Panc1 (cell line): ENCODE measurements at regions not wholly inside any gene's neighbourhood (a gene's known extent, or its start where the extent isn't known, plus 50 kb on each side); places are given as distances from the start of the nearest gene placed in this dataset.

Source experiments
- ATAC-seq: fragments of 200-7000 bp; cut with Tn5 transposase; 2 replicates; pipeline ENCODE4 v1.9.1; 2020; ENCODE audit warnings: mild to moderate bottlenecking, moderate library complexity
- BruUV-seq: library from RNA; stranded (reverse); fragments of 400-500 nt; replicated peaks from 2 replicates; lab custom pipeline; 2021; lab: Mats Ljungman, UMichigan
- CTCF ChIA-PET: fragments of 300-600 bp; sonication (Branson Sonifier 250); formaldehyde crosslinking; loops from one replicate; lab custom pipeline; 2022; ENCODE audit warnings: antibody characterized with exemption; lab: Charles Lee
- POLR2A ChIA-PET: fragments of 300-600 bp; sonication (Branson Sonifier 250); formaldehyde crosslinking; loops from one replicate; lab custom pipeline; 2022; ENCODE audit warnings: antibody characterized with exemption; lab: Charles Lee
- DNase-seq: peaks from one replicate; pipeline ENCODE4 v3.0.0-alpha.2; 2010; ENCODE audit warnings: low read depth, low spot score
- H3K27ac ChIP-seq: 2 replicates; pipeline ENCODE4 v1.5.1; 2011; ENCODE audit warnings: mild to moderate bottlenecking, low read length, inconsistent platforms
- H3K27me3 ChIP-seq: fragments of 200-500 bp; sonication (Bioruptor generic); 2 replicates; pipeline ENCODE4 v1.6.0; 2014; ENCODE audit warnings: low read length, inconsistent platforms; ENCODE audit not compliant: control insufficient read depth, insufficient read depth
- H3K36me3 ChIP-seq: fragments of 200-500 bp; sonication (Bioruptor generic); 2 replicates; pipeline ENCODE4 v1.5.1; 2014; ENCODE audit warnings: inconsistent platforms, mild to moderate bottlenecking, low read length, moderate library complexity; ENCODE audit not compliant: control insufficient read depth, insufficient read depth
- H3K4me1 ChIP-seq: 2 replicates; pipeline ENCODE4 v1.5.1; 2011; ENCODE audit warnings: inconsistent platforms, mild to moderate bottlenecking, low read length, moderate library complexity; ENCODE audit not compliant: control insufficient read depth, insufficient read depth
- H3K4me3 ChIP-seq, 2 experiments: 2 replicates each; pipeline ENCODE4 v1.5.1; 2011 to 2012; ENCODE audit warnings: low read depth in 2 of 2, low read length in 2 of 2, mild to moderate bottlenecking in 2 of 2, inconsistent platforms in 1 of 2, moderate library complexity in 1 of 2
- H3K9me3 ChIP-seq: fragments of 200-500 bp; sonication (Bioruptor generic); 2 replicates; pipeline ENCODE4 v1.5.1; 2014; ENCODE audit warnings: low read depth, mild to moderate bottlenecking, inconsistent platforms, low read length, moderate library complexity; ENCODE audit not compliant: control insufficient read depth, insufficient read depth
- POLR2AphosphoS5 ChIP-seq: IDR thresholded peaks from 2 replicates; pipeline ENCODE4 v1.6.1; 2012; ENCODE audit warnings: mild to moderate bottlenecking, low read depth, low read length, moderate library complexity
- SIN3A ChIP-seq: IDR thresholded peaks from 2 replicates; pipeline ENCODE4 v1.6.1; 2012; ENCODE audit warnings: low read depth, mild to moderate bottlenecking, low read length, moderate library complexity, borderline replicate concordance; ENCODE audit not compliant: insufficient read depth
- TCF7L2 ChIP-seq: IDR thresholded peaks from 2 replicates; pipeline ENCODE4 v1.6.1; 2011; ENCODE audit warnings: mild to moderate bottlenecking, low read depth, low read length, inconsistent platforms
- in situ Hi-C: cut with HindIII; loops from 2 replicates; pipeline ENCODE4 v1.10.0; 2016; ENCODE audit warnings: low sequenced_read_pairs, low pct_unique_long_range_greater_than_20kb
- intact Hi-C: fragments of 100-400 bp; cut with micrococcal nuclease; formaldehyde crosslinking; loops from one replicate; pipeline ENCODE4 v1.10.0; 2022; ENCODE audit not compliant: unreplicated experiment
- TF ChIP-seq, protein P1 (sequence below): fragments of 450-650 bp; IDR thresholded peaks from 2 replicates; pipeline ENCODE4 v1.5.1; 2017; ENCODE audit warnings: mild to moderate bottlenecking
- TF ChIP-seq, protein P2 (sequence below), 2 experiments: IDR thresholded peaks; 2 replicates each; pipeline ENCODE4 v1.6.1; 2011 to 2012; ENCODE audit warnings: low read depth in 2 of 2, control low read depth in 1 of 2, low read length in 1 of 2, mild to moderate bottlenecking in 1 of 2, moderate library complexity in 1 of 2; ENCODE audit not compliant: insufficient read depth in 1 of 2

DNA sequence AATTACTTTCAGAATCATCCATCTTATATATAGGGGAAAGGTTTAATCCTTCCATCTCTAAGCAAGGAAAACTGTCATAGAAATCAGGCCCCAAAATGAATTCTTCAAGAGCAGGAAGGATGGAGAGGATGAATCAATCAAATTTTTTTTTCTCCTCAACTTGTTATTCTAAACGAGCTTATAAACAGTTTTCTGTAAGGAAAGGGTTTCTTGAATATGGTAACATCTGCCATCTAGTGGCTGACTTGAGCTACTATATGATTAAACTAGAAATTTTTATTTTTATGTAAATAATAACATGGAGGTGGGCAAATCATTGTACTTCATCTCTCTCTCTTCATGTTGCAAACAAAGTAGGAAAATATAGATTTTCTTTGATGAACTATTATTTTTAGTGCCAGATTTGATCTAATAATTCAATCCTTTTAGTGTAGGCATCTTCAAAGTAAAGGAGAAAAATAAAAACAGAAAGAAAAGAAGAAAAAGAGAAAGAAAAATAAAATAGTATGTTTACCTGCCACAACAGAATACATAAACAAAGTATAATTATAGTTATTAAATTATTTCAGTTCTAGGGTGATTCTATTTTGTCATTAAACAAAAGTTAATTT lies 146.6 kb downstream of the SERPINI1 start:
- in situ Hi-C loops, result no loop called here
- Histone ChIP-seq H3K9me3 (no peaks in the 10 kb centered on the region), H3K27ac (no peak overlapping the region), H3K4me1 (no peaks in the 10 kb centered on the region; the same call in 1 of the 2 replicates), H3K27me3 (peaks cover 5% of the 10 kb centered on the region; the same call in 1 of the 2 replicates), H3K4me3 (no peak overlapping the region), H3K36me3 (no peaks in the 10 kb centered on the region)
- intact Hi-C loops, result loop anchor here (2.0 kb wide), 1 partner anchor 501 kb away; the partner anchor contains the start of gene ZBBX
- no peak for DNase-seq
- TF ChIP-seq POLR2AphosphoS5 (no peak), SIN3A (no peak), TCF7L2 (no peak)
- TF ChIP-seq, protein P1, sequence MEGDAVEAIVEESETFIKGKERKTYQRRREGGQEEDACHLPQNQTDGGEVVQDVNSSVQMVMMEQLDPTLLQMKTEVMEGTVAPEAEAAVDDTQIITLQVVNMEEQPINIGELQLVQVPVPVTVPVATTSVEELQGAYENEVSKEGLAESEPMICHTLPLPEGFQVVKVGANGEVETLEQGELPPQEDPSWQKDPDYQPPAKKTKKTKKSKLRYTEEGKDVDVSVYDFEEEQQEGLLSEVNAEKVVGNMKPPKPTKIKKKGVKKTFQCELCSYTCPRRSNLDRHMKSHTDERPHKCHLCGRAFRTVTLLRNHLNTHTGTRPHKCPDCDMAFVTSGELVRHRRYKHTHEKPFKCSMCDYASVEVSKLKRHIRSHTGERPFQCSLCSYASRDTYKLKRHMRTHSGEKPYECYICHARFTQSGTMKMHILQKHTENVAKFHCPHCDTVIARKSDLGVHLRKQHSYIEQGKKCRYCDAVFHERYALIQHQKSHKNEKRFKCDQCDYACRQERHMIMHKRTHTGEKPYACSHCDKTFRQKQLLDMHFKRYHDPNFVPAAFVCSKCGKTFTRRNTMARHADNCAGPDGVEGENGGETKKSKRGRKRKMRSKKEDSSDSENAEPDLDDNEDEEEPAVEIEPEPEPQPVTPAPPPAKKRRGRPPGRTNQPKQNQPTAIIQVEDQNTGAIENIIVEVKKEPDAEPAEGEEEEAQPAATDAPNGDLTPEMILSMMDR, result peak; percentile 71; the same call in 1 of the 2 replicates
- TF ChIP-seq, protein P2, sequence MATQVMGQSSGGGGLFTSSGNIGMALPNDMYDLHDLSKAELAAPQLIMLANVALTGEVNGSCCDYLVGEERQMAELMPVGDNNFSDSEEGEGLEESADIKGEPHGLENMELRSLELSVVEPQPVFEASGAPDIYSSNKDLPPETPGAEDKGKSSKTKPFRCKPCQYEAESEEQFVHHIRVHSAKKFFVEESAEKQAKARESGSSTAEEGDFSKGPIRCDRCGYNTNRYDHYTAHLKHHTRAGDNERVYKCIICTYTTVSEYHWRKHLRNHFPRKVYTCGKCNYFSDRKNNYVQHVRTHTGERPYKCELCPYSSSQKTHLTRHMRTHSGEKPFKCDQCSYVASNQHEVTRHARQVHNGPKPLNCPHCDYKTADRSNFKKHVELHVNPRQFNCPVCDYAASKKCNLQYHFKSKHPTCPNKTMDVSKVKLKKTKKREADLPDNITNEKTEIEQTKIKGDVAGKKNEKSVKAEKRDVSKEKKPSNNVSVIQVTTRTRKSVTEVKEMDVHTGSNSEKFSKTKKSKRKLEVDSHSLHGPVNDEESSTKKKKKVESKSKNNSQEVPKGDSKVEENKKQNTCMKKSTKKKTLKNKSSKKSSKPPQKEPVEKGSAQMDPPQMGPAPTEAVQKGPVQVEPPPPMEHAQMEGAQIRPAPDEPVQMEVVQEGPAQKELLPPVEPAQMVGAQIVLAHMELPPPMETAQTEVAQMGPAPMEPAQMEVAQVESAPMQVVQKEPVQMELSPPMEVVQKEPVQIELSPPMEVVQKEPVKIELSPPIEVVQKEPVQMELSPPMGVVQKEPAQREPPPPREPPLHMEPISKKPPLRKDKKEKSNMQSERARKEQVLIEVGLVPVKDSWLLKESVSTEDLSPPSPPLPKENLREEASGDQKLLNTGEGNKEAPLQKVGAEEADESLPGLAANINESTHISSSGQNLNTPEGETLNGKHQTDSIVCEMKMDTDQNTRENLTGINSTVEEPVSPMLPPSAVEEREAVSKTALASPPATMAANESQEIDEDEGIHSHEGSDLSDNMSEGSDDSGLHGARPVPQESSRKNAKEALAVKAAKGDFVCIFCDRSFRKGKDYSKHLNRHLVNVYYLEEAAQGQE (IDR thresholded peaks at IDR 0.05; ENCODE audit: insufficient read depth in 1 of 2, low read depth in 2 of 2, low read length in 1 of 2), result no peak
- ATAC-seq, result peak; percentile 68; the same call in 1 of the 2 replicates
- ChIA-PET POLR2A (no interaction called here), CTCF (interaction anchor here (0.6 to 1.2 kb wide), 3 partner anchors 44 to 502 kb away, joined by 5 to 7 read pairs (median 5); partner anchors contain the start of genes SERPINI1 and ZBBX)
- no TSS peak for BruUV-seq

DNA sequence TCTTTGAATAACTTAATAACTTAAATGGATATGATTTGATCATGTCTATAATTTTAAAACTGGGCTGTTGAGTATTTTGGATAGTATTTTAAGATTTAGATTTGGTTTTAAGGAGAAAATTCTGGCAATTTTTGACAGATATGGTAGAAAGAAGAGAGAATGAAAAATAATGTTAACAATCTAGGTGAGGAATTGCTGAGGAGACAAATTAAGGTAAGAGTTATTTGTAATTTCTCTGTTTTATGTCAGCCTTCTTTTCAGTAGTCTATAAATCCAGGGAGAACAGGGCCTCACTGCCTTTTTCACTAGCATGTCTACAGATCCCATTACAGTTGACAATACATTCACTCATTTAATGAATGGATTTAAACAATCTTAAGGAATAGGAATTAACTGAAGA lies 144.7 kb downstream of the SERPINI1 start:
- intact Hi-C loops (no loop called here), in situ Hi-C loops (no loop called here)

More for the DNA sequence above, 144.7 kb downstream of the SERPINI1 start:
- Histone ChIP-seq H3K27ac (no peak overlapping the region), H3K9me3 (no peaks in the 10 kb centered on the region), H3K36me3 (no peaks in the 10 kb centered on the region), H3K27me3 (peaks cover 5% of the 10 kb centered on the region; the same call in 1 of the 2 replicates), H3K4me3 (no peak overlapping the region), H3K4me1 (no peaks in the 10 kb centered on the region)
- POLR2A ChIA-PET, result no interaction called here
- TF ChIP-seq TCF7L2, result no peak
- TF ChIP-seq, protein P2 (IDR thresholded peaks at IDR 0.05; ENCODE audit: insufficient read depth in 1 of 2, low read depth in 2 of 2, low read length in 1 of 2), result no peak
- TF ChIP-seq POLR2AphosphoS5, result no peak
- no peak for TF ChIP-seq SIN3A
- TF ChIP-seq, protein P1, result no peak
- CTCF ChIA-PET, result no interaction called here
- DNase-seq (no peak), ATAC-seq (no peak)
- BruUV-seq, result no TSS peak
